GM18499 (cell line): ENCODE measurements at regions not wholly inside any gene's neighbourhood (a gene's known extent, or its start where the extent isn't known, plus 50 kb on each side); places are given as distances from the start of the nearest gene placed in this dataset.
"Not testable (repeated sequence)": the region's sequence is repeated elsewhere in the genome, so short reads cannot be mapped to it uniquely, and the experiment has no call there.

ENCODE experiments used
- ATAC-seq: cut with Tn5 transposase; IDR thresholded peaks from one replicate; pipeline ENCODE4 v1.9.1; 2021; ENCODE audit warnings: moderate number of reproducible peaks; ENCODE audit not compliant: insufficient read depth, unreplicated experiment

GRCh38 chr17:45585794-45586650, 95.5 kb upstream of the PLEKHM1 start:
- not testable (repeated sequence) for ATAC-seq

DNA sequence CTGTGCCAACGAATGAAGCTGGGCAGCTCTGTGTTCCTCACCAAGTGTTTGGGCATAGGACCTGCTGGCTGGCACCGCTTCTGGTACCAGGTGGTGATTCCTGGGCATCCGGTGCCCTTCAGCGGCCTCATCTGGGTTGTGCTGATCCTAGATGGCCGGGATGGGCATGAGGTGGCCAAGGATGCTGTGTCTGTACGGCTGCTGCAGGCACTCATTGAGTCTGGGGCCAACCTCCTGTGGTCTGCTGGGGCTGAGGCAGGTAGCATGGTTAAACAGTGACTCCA, 96.1 kb upstream of the PLEKHM1 start:
- not testable (repeated sequence) for ATAC-seq

DNA sequence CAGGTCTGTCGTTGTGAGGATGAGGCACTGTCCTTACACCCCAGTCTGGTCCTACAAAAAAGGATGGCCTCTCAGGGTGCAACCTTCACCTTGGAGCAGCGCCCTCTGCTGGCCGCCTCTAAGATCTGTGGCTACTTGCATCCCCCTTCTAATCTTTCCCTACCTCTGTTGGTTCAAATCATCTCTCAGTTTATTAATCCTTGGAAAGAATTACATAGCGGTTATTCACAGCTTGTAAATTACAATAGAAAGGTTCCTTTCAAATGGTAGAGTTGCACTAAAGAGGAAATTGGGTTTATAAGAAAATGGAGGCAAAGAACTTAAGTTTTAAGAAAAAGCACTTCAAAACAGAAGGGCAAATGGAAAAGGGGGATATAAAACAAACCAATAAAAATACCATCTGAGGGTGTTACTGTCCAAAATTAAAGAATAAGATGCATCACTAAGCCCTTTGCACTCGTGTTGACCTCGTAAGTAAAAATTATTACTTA, 102.0 kb upstream of the PLEKHM1 start:
- ATAC-seq = not testable (repeated sequence)

DNA sequence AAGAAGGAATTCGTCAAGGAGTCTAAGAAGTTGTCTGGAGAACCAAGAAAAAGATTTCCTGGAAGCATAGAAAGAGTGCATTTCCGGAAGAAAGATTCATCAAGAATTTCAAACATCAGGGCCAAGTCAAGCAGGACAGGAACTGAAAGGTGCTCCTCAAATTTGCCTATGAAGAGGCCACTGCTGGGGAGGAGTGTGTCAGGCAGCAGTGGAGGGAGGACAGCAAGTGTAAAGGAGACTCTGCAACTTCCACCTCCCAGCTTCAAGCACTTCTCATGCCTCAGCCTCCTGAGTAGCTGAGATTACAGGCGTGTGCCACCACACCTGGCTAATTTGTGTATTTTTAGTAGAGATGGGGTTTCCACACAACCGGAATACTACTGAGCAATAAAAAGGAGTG, 105.8 kb upstream of the PLEKHM1 start:
- not testable (repeated sequence) for ATAC-seq

GRCh38 chr17:45600052-45601012, 109.8 kb upstream of the PLEKHM1 start:
- ATAC-seq = not testable (repeated sequence)

DNA sequence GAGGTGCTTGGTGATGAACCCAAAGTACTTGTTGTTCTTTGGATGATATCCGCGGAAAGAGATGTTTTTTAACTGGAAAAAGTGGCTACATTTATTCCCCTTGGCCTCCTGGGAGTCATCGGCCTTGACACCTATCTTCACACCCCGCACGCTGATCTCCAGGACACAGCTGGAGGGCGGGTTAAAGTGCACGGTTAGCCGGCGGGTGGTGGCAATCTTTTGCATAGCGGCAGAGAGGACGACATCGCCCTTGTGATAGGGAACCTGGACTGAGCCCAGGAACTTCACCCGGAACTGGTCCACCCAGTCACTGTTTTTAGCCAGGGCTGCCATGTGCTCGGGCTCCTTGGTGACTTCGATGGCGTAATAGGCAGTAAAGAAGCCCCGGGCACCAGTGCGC, 110.5 kb upstream of the PLEKHM1 start:
- ATAC-seq = not testable (repeated sequence)

DNA sequence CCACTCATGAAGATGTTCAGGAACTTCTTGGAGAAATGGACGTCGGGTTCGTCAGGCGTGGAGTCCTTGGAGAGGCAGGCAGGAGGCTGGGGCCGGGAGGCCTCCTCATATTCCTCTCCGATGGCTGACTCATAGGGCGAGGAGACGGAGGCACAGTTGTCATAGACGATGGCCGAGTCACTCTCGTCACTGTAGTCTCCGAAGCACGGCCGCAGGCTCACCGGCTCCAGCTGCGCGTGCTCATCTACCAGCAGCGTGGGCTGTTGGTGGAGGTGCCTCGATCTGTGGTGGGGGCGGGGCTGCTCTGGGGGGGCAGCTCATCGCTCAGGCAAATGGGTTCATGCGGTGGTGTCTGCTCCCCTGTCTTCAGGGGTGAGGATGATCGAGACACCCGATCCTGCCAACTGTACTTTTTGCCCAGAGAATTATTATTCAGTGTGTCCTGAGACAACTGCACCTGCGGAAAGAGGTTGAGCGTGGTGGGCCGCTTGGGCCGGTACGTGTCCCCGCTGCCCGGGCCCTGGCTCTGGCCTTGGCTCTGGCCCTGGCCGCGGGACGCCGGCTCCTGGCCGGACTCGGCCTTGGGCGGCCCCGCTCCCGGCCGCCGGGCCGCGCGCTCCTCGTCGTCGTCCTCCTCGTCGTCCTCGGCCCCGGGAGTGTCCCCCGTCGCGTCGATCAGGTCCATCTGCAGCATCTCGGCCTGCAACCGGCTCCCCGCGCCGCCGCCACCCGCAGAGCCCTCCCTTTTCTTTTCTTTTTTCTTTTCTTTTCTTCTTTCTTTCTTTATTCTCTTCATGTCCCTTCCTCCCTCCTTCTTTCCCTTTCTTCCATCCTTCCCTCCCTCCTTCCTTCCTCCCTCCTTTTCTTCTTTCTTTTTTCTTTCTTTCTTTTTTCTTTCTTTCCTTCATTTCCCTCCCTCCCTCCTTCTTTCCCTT, 111.4 kb upstream of the PLEKHM1 start:
- ATAC-seq = not testable (repeated sequence)

DNA sequence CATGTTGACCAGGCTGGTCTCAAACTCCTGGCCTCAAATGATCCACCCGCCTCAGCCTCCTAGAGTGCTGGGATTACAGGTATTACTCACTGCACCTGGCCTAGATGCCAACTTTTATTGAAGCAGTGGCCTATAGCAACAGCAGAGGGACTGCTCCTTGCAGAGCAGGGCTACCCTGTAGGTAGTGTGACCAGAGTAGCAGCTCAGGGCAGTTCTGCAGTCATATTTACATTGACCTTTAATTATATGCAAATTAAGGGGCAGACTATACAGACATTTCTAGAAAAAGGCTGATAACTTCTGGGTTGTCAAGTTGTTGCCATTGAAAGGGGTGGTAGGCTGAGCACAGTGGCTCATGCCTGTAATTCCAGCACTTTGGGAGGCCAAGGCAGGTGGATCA, 115.2 kb upstream of the PLEKHM1 start:
- not testable (repeated sequence) for ATAC-seq

GRCh38 chr17:45619984-45620405, 129.5 kb upstream of the PLEKHM1 start:
- ATAC-seq = peak; percentile 62

DNA sequence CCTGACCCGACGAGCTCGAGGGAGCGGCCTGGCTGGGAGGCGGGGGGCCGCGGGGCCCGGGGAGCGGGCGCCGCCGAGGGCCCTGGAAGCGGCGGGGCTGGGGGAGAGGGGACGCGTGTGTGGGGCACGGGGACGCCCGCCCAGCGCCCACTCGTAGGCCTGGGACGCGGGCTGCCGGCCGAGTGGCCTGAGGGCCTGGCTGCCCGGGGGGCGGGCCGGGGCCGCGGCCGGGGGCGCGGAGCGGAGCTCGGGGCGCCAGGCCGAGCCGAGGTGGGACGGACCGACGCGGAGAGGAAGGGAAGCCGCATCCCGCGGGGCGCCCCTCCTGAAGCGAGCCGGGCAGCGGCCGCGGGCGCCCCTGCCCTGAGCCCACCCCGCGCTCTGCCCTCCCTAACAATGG, 129.9 kb upstream of the PLEKHM1 start:
- not testable (repeated sequence) for ATAC-seq

DNA sequence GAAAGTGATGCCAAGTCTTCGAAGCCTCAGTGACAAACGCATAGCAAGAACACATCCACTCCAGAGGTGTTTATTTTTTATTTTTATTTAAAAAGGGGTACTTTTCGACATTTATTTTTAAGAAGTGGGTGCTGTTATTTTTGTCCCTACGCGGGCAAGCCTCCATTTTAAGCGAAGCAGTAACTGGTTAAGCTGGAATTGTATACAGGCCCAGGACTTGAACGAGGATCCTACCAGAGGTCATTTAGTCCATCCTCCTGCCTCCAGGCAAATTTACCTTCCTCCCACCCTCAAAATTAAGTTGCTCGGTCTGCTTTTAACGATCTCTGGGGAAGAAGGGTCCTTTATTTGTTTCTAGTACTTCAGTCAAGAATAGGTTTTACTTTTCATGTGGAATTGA, 130.6 kb upstream of the PLEKHM1 start:
- ATAC-seq = not testable (repeated sequence)

DNA sequence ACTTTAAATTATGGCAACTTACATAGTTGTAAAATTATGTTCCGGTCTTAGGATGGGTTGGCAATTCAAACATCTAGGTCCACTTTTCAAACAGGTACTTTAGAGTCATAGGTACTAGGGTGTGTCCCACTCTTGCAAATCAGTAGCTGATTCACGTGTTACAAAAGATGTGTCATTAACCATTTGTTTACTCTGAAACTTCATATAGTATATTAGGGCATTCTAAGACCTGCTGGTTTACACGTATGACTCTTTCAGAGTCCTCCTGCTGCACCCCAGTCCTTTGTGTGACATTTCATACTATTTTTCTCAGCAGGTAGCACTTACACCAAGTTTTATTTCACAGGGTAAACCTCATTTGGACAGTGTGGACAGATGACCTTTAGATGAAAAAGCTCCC, 131.8 kb upstream of the PLEKHM1 start:
- not testable (repeated sequence) for ATAC-seq

GRCh38 chr17:45628019-45628418, 137.5 kb upstream of the PLEKHM1 start:
- ATAC-seq = no peak

- no peak for ATAC-seq
These were observed 141.4 kb upstream of the PLEKHM1 start for GRCh38 chr17:45631941-45632340.

DNA sequence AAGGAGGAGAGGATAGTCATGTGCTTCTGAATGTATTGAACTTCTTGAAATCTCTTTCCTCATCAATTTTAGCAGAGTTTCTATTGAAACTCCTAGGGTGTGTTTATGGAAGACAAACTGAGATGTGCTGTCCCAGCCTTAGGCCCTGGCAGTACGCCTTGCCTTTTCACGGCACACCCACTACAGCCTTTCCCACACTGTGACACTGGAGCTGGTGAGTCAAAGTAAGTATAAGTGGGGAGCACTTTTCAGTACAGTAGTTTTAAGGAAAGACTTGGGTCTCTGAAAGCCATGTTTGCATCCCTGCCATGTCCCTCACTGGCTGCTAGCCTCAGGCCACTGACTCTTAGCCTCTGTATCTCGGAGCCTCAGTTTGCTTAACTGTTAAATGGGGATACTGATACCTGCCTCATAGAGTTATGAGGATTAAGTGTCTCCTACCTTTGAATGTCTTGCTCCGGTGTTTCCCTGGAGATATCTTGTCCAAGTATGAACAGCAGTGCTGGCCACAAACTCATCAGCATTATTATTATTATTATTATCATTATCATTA, 144.7 kb upstream of the CRHR1 start:
- ATAC-seq = no peak

GRCh38 chr17:45640141-45640850, 143.8 kb upstream of the CRHR1 start:
- no peak for ATAC-seq

DNA sequence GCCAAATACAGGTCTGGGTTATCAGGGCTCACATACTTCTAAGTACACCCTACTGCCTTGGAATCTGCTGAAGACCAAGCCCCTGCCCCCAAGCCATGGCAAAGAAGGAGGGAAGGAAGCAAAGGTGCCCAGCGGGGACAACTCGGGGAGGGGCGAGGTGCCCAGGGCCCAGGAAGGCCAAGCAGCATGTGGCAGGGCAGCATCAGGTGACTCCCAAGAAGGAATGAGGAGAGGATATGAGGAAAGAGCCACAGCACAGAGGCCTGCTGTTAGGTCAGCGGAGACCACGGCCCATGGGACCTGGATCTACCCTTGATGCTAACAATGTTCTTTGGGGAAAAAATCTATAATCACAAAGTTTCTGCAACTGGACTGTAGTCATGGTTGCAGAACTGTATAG, 142.6 kb upstream of the CRHR1 start:
- no peak for ATAC-seq

DNA sequence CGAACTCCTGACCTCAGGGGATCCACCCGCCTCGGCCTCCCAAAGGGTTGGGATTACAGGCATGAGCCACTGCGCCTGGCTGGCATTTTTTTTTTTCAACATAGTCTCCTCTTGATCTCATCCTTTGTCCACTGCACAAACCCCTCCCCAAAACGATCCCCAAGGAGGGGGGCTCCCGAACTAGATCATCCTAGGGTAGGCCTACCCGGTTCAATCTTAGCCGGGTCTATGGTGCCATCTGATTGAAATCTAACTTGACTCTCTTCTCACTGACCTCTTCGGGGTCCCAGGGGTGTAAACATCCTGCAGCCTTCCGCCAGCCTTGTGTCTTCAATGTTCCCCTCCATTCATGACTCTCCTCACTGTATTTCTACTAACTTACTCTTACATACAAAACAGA, 140.5 kb upstream of the CRHR1 start:
- no peak for ATAC-seq

GRCh38 chr17:45644637-45645036, 139.5 kb upstream of the CRHR1 start:
- ATAC-seq = not testable (repeated sequence)
